ENCODE measurements at regions not wholly inside any gene's neighbourhood (a gene's known extent, or its start where the extent isn't known, plus 50 kb on each side); places are given as distances from the start of the nearest gene placed in this dataset.

GRCh38 chr3:168455814-168456213 is 360.1 kb upstream of the GOLIM4 start:
- intact Hi-C loops (cut with DNase I) = no loop called here
- DNase-seq = no peak
- no peak for TF ChIP-seq CTCF (IDR thresholded peaks at IDR 0.05)

GRCh38 chr3:168453623-168454022 is 357.9 kb upstream of the GOLIM4 start:
- no peak for TF ChIP-seq CTCF (IDR thresholded peaks at IDR 0.05)
- no peaks in the 10 kb centered on the region for H3K9me3 ChIP-seq
- H3K27ac ChIP-seq = no peak overlapping the region
- no peak for DNase-seq
- H3K4me1 ChIP-seq = no peaks in the 10 kb centered on the region
- ATAC-seq = no peak
- H3K27me3 ChIP-seq = no peaks in the 10 kb centered on the region
- no peaks in the 10 kb centered on the region for H3K36me3 ChIP-seq
- no peak overlapping the region for H3K4me3 ChIP-seq
- intact Hi-C loops (cut with DNase I) = no loop called here

More at GRCh38 chr3:168455814-168456213, 360.1 kb upstream of the GOLIM4 start:
- Histone ChIP-seq H3K9me3 (no peaks in the 10 kb centered on the region), H3K27me3 (no peaks in the 10 kb centered on the region), H3K4me3 (no peak overlapping the region), H3K4me1 (no peaks in the 10 kb centered on the region), H3K27ac (no peak overlapping the region), H3K36me3 (no peaks in the 10 kb centered on the region)
- ATAC-seq = no peak

- Histone ChIP-seq H3K9me3 (no peaks in the 10 kb centered on the region), H3K27me3 (no peaks in the 10 kb centered on the region), H3K4me1 (no peaks in the 10 kb centered on the region), H3K36me3 (no peaks in the 10 kb centered on the region), H3K27ac (no peak overlapping the region), H3K4me3 (no peak overlapping the region)
- no peak for DNase-seq
- intact Hi-C loops (cut with DNase I) = no loop called here
- TF ChIP-seq CTCF (IDR thresholded peaks at IDR 0.05) = no peak
- ATAC-seq = no peak
These were observed 348.2 kb upstream of the GOLIM4 start for GRCh38 chr3:168443965-168444364.

- Histone ChIP-seq H3K4me3 (no peak overlapping the region), H3K4me1 (no peaks in the 10 kb centered on the region), H3K9me3 (no peaks in the 10 kb centered on the region), H3K27me3 (no peaks in the 10 kb centered on the region), H3K27ac (no peak overlapping the region), H3K36me3 (no peaks in the 10 kb centered on the region)
- ATAC-seq = no peak
- no peak for TF ChIP-seq CTCF (IDR thresholded peaks at IDR 0.05)
- no peak for DNase-seq
- intact Hi-C loops (cut with DNase I) = no loop called here
These were observed 346.8 kb upstream of the GOLIM4 start for GRCh38 chr3:168442502-168442901.

GRCh38 chr3:168436245-168436724 is 340.6 kb upstream of the GOLIM4 start:
- no peaks in the 10 kb centered on the region for H3K36me3 ChIP-seq
- no peaks in the 10 kb centered on the region for H3K9me3 ChIP-seq
- no peak for DNase-seq
- H3K27ac ChIP-seq = no peak overlapping the region
- no peaks in the 10 kb centered on the region for H3K27me3 ChIP-seq
- no peak overlapping the region for H3K4me3 ChIP-seq
- no peak for TF ChIP-seq CTCF (IDR thresholded peaks at IDR 0.05)
- no peak for ATAC-seq
- H3K4me1 ChIP-seq = no peaks in the 10 kb centered on the region
- intact Hi-C loops (cut with DNase I) = no loop called here

GRCh38 chr3:168431491-168431890 is 335.8 kb upstream of the GOLIM4 start:
- no peaks in the 10 kb centered on the region for H3K9me3 ChIP-seq
- no peak for TF ChIP-seq CTCF (IDR thresholded peaks at IDR 0.05)

More at GRCh38 chr3:168431491-168431890, 335.8 kb upstream of the GOLIM4 start:
- Histone ChIP-seq H3K4me1 (no peaks in the 10 kb centered on the region), H3K27ac (no peak overlapping the region), H3K36me3 (no peaks in the 10 kb centered on the region), H3K4me3 (no peak overlapping the region), H3K27me3 (no peaks in the 10 kb centered on the region)
- intact Hi-C loops (cut with DNase I) = no loop called here
- DNase-seq (no peak), ATAC-seq (no peak)
